ENCODE measurements at regions not wholly inside any gene's neighbourhood (a gene's known extent, or its start where the extent isn't known, plus 50 kb on each side); places are given as distances from the start of the nearest gene placed in this dataset.

- no peak for DNase-seq (ENCODE audit: low read depth)
Measured at GRCh38 chr10:130799532-130799931, 512.0 kb downstream of the TCERG1L start.

GRCh38 chr10:130800281-130800680 lies 511.2 kb downstream of the TCERG1L start:
- DNase-seq (ENCODE audit: low read depth), result no peak

- no peak for DNase-seq (ENCODE audit: low read depth)
Measured at GRCh38 chr10:130801276-130801675, 510.2 kb downstream of the TCERG1L start.

- no peak for DNase-seq (ENCODE audit: low read depth)
Measured at GRCh38 chr10:130801784-130802183, 509.7 kb downstream of the TCERG1L start.

GRCh38 chr10:130802301-130802700 lies 509.2 kb downstream of the TCERG1L start:
- DNase-seq (ENCODE audit: low read depth), result no peak

GRCh38 chr10:130804281-130804680 lies 507.2 kb downstream of the TCERG1L start:
- no peak for DNase-seq (ENCODE audit: low read depth)

GRCh38 chr10:130804778-130805634 lies 506.5 kb downstream of the TCERG1L start:
- DNase-seq (ENCODE audit: low read depth), result no peak

GRCh38 chr10:130805635-130806030 lies 505.9 kb downstream of the TCERG1L start:
- DNase-seq (ENCODE audit: low read depth), result no peak

GRCh38 chr10:130806426-130806825 lies 505.1 kb downstream of the TCERG1L start:
- DNase-seq (ENCODE audit: low read depth), result no peak

- DNase-seq (ENCODE audit: low read depth), result no peak
Measured at GRCh38 chr10:130807096-130807495, 504.4 kb downstream of the TCERG1L start.

- DNase-seq (ENCODE audit: low read depth), result no peak
Measured at GRCh38 chr10:130807721-130808120, 503.8 kb downstream of the TCERG1L start.

GRCh38 chr10:130808243-130808642 lies 503.3 kb downstream of the TCERG1L start:
- DNase-seq (ENCODE audit: low read depth), result no peak

GRCh38 chr10:130808686-130809085 lies 502.8 kb downstream of the TCERG1L start:
- no peak for DNase-seq (ENCODE audit: low read depth)

- DNase-seq (ENCODE audit: low read depth), result no peak
Measured at GRCh38 chr10:130809181-130809580, 502.3 kb downstream of the TCERG1L start.

- DNase-seq (ENCODE audit: low read depth), result no peak
Measured at GRCh38 chr10:130809761-130810515, 501.6 kb downstream of the TCERG1L start.

GRCh38 chr10:130810856-130811255 lies 500.7 kb downstream of the TCERG1L start:
- DNase-seq (ENCODE audit: low read depth), result no peak

- no peak for DNase-seq (ENCODE audit: low read depth)
Measured at GRCh38 chr10:130812381-130813148, 499.0 kb downstream of the TCERG1L start.

- DNase-seq (ENCODE audit: low read depth), result no peak
Measured at GRCh38 chr10:130814610-130815009, 496.9 kb downstream of the TCERG1L start.

- DNase-seq (ENCODE audit: low read depth), result no peak
Measured at GRCh38 chr10:130816116-130816901, 495.2 kb downstream of the TCERG1L start.

- no peak for DNase-seq (ENCODE audit: low read depth)
Measured at GRCh38 chr10:130817046-130817624, 494.4 kb downstream of the TCERG1L start.

- DNase-seq (ENCODE audit: low read depth), result no peak
Measured at GRCh38 chr10:130817674-130818073, 493.8 kb downstream of the TCERG1L start.

Data from activated T-cell treated with anti-CD3 and anti-CD28 coated beads for 48 hours (primary cell).